ENCODE measurements at regions not wholly inside any gene's neighbourhood (a gene's known extent, or its start where the extent isn't known, plus 50 kb on each side); places are given as distances from the start of the nearest gene placed in this dataset.

GRCh38 chr1:187070076-187070475, 241.3 kb downstream of the PLA2G4A start:
- TF ChIP-seq CTCF (IDR thresholded peaks at IDR 0.05): no peak
- TF ChIP-seq POLR2A (IDR thresholded peaks at IDR 0.05): no peak
